KOPT-K1 (cell line): ENCODE measurements at regions not wholly inside any gene's neighbourhood (a gene's known extent, or its start where the extent isn't known, plus 50 kb on each side); places are given as distances from the start of the nearest gene placed in this dataset.

ENCODE experiments used
- H3K27ac ChIP-seq: fragments of 200-600 bp; sonication (generic); 2 replicates; pipeline ENCODE4 v1.5.1; 2016; ENCODE audit warnings: antibody characterized with exemption, mild to moderate bottlenecking, low read depth, low read length; ENCODE audit not compliant: poor library complexity, severe bottlenecking
- H3K36me3 ChIP-seq: fragments of 200-600 bp; sonication (generic); 2 replicates; pipeline ENCODE4 v1.5.1; 2017; ENCODE audit warnings: antibody characterized with exemption, mild to moderate bottlenecking, low read length, moderate library complexity; ENCODE audit not compliant: insufficient read depth
- H3K9me3 ChIP-seq: fragments of 200-600 bp; sonication (generic); 2 replicates; pipeline ENCODE4 v1.5.1; 2017; ENCODE audit warnings: antibody characterized with exemption, low read length, mild to moderate bottlenecking; ENCODE audit not compliant: insufficient read depth, poor library complexity, severe bottlenecking

DNA sequence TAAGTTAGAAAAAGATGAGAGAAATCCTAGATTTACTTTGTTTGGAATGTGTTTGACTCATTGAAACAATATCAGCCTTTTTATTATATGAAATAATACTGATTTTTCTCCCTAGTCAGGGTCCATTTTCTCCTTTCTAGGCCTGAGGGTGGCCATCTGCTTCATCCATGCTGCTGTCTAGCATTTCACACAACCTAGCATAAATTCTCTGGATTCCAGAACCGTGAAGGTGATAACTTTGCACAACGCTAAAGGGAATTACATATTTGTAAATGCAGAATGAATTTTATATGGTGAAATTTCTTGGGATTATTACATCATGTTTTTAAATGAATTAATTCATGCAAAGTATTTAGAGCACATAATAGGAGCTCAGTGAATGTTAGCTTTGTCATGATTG is 505.1 kb downstream of the INHBA start:
- H3K27ac ChIP-seq: no peak overlapping the region
- no peaks in the 10 kb centered on the region for H3K36me3 ChIP-seq
- no peaks in the 10 kb centered on the region for H3K9me3 ChIP-seq

DNA sequence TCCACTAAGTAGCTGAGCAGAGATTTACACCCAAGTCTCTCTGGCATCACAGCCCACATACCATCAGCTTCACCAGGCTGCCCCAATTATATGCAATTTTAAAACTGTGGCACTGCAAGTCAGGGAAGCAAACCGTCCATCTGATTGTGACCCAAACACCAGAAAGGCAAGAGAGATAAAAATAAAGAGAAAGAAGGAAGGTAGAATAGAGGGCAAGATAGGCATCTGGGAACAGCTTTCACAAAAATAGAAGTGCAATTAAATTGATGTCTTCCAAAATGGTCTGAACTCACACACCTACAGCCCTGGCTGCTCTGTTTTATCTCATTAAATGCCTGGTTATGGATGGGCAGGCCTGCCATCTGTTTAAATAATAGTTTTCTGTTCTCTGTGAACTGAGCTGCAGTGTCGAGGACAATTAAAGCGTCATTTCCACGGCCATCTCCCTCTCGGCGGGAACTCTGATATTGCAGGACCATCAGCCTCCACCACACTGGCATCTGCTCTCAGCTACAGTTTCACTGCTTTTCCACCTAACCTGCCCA is 509.1 kb downstream of the INHBA start:
- Histone ChIP-seq H3K27ac (no peak overlapping the region), H3K9me3 (no peaks in the 10 kb centered on the region), H3K36me3 (no peaks in the 10 kb centered on the region)

GRCh38 chr7:41190581-41190980 is 512.3 kb downstream of the INHBA start:
- Histone ChIP-seq H3K36me3 (no peaks in the 10 kb centered on the region), H3K27ac (no peak overlapping the region), H3K9me3 (no peaks in the 10 kb centered on the region)

DNA sequence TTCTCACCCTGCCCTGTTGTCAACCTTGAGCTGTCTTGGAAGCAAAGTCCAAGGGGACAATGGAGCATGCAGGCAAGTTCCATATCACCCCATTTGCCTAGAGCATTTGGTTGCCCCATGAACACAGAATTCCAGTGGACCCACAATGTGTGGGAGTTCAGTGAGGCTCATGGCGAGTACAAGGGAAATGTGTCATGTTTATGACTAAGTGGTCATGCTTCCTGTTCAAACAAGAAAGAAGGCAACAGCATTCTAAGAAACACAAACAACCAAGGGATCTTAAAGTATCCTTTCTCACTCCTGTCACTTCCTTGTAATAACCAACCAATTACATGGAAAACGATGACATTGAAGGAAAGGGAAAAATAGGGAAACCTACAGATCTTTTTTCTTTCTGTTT is 513.0 kb downstream of the INHBA start:
- Histone ChIP-seq H3K36me3 (no peaks in the 10 kb centered on the region), H3K27ac (no peak overlapping the region)

DNA sequence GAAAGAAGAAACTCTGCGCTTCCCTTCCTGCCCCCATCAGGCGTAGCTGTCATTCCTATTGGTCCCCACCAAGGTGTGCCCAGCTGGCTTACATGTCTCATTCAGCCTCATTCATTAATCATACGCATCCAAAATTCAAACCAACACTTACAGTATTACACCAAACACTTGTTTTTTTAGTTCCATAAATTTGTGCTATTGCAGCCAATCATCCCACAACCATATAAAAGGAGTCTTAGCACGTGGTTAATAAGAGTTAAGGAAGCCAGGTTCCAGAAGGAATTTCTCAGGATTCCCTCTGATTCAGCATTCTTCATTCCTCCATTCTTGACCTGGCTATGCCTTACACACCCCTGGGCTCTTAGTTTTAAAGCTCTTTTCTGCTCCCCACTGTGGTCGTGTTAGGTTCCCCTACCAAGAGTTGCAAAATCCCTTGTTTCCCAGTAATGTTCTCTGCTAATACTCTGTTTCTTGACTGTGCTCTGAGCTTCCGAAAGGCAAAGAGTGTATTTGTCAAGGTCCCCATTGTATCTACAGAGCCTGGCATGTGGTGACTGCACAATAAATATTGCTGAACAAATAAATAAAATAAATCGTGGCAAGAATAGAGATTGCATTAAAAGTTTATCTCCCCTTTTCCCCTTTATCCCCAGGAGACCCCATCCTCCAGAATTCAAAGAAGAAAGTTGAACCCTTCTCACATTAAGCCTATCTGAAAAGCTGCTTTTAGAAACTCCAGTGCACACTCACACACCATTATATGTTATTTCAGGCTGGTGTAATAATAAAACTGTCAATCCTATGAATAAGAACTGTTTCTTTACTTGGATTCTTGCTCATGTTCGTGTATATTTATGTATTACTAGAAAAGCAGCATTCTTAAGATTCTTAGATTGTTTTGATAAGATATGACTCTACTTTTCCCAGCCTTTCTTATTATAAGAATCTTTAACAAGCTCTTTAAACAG is 514.4 kb downstream of the INHBA start:
- Histone ChIP-seq H3K27ac (no peak overlapping the region), H3K36me3 (no peaks in the 10 kb centered on the region), H3K9me3 (no peaks in the 10 kb centered on the region)

More for the DNA sequence above, 513.0 kb downstream of the INHBA start:
- no peaks in the 10 kb centered on the region for H3K9me3 ChIP-seq

GRCh38 chr7:41187322-41187721 is 515.6 kb downstream of the INHBA start:
- H3K9me3 ChIP-seq: no peaks in the 10 kb centered on the region

DNA sequence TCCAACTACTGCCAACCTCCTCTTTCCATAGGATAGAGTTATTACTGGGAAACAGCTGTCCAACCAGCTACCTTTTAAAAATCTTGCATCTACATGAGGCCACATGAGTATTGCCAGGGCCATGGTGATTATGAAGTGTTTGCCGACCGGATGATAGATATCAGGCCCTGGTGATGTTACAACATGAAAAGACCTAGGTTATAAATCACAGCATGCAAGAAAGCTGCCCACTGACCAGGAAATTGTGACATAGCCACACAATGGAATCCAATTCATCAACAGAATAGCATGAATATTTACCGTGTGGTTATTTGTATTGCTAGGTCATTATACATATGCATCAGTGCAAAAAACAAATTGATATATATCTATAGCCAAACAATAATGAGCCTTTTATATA is 517.0 kb downstream of the INHBA start:
- Histone ChIP-seq H3K36me3 (no peaks in the 10 kb centered on the region), H3K9me3 (no peaks in the 10 kb centered on the region), H3K27ac (no peak overlapping the region)

More at GRCh38 chr7:41187322-41187721, 515.6 kb downstream of the INHBA start:
- H3K36me3 ChIP-seq: no peaks in the 10 kb centered on the region
- H3K27ac ChIP-seq: no peak overlapping the region

- no peaks in the 10 kb centered on the region for H3K36me3 ChIP-seq
- H3K9me3 ChIP-seq: no peaks in the 10 kb centered on the region
- no peak overlapping the region for H3K27ac ChIP-seq
Observed at GRCh38 chr7:41183741-41184140, 519.1 kb downstream of the INHBA start.

- H3K36me3 ChIP-seq: no peaks in the 10 kb centered on the region
- no peak overlapping the region for H3K27ac ChIP-seq
- H3K9me3 ChIP-seq: no peaks in the 10 kb centered on the region
Observed at GRCh38 chr7:41182782-41183181, 520.1 kb downstream of the INHBA start.

DNA sequence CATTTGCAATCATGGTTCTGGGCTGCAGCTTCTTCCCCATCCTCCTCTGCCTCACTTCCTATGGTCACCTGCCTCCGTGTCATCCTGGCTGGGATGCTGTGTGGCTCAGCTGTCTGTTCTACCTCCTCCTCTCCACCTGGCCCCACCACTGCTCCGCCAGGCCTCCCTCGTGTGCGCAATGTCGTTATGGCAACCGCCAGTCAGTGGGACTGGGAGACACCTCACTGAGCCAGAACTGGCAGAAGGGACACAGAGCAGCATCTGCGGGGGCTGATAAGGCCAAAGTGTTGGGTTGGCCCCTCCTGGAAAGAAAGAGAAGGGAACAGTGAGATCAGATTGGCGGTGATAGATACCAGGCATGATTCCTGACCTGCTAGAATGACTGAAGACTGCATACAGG is 527.5 kb downstream of the INHBA start:
- Histone ChIP-seq H3K27ac (no peak overlapping the region), H3K36me3 (no peaks in the 10 kb centered on the region), H3K9me3 (peaks cover 5% of the 10 kb centered on the region)

DNA sequence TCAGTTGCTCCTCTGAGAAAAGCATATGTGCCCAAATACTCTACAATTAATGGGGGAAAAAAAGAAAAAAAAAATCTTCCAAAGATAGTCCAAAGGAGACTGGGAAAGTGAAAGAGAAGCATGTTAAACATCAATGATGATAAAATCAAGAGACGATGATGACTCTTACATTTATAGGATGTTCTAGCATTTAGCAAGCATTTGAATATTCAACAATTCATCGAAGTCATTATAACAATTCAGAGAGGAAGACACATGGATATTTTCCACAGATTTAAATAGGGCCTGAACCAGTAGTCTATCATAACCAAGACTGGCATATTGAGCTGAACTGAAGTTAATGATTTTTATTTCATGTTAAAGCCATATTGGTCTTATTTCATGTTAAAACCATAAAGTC is 528.4 kb downstream of the INHBA start:
- H3K27ac ChIP-seq: no peak overlapping the region
- no peaks in the 10 kb centered on the region for H3K36me3 ChIP-seq
- H3K9me3 ChIP-seq: peaks cover 5% of the 10 kb centered on the region

GRCh38 chr7:41170466-41170865 is 532.4 kb downstream of the INHBA start:
- Histone ChIP-seq H3K27ac (no peak overlapping the region), H3K9me3 (peaks cover 4% of the 10 kb centered on the region), H3K36me3 (no peaks in the 10 kb centered on the region)

GRCh38 chr7:41169317-41169716 is 533.6 kb downstream of the INHBA start:
- H3K9me3 ChIP-seq: no peaks in the 10 kb centered on the region
- H3K27ac ChIP-seq: no peak overlapping the region
- H3K36me3 ChIP-seq: no peaks in the 10 kb centered on the region

DNA sequence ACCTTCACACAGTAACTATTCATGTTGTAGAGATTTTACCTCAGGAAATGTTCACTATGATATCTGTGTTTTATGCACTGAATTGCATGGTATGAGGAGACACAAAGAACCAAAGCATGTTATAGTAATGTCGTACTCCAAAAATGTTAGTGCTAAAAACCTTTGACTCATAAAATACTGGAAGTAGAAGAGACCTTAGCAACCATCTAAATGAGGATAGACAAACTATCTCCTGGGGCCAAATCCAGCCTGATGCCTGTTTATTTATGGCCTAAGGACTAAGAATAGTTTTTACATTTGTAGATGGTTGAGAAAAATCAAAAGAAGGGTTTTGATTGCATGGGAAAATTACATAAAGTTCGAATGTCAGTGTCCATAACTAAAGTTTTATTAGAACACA is 535.1 kb downstream of the INHBA start:
- Histone ChIP-seq H3K9me3 (no peaks in the 10 kb centered on the region), H3K36me3 (no peaks in the 10 kb centered on the region), H3K27ac (no peak overlapping the region)

DNA sequence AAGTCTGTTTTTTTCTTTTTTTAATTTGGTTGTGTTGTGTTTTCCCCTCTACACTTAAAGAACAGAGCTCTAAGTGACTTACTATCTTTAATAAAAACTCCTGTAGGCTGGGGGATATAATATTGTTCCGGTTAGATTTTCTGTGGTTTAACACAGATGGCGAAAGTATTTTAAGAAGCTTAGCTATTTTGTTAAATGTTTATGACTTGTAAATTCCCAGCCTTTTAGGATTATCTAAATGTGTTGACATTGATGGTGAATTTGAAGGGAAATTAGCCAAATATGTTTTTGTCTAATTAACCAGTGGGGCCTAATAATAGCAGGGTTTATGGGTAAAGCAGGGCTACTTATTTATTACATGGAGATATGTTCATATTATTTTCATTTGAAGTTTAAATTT is 538.5 kb downstream of the INHBA start:
- no peaks in the 10 kb centered on the region for H3K9me3 ChIP-seq
- no peaks in the 10 kb centered on the region for H3K36me3 ChIP-seq
- no peak overlapping the region for H3K27ac ChIP-seq

- H3K27ac ChIP-seq: no peak overlapping the region
- no peaks in the 10 kb centered on the region for H3K36me3 ChIP-seq
- no peaks in the 10 kb centered on the region for H3K9me3 ChIP-seq
Observed at GRCh38 chr7:41163991-41164390, 538.9 kb downstream of the INHBA start.
